Chondrocyte (in vitro differentiated cells): ENCODE measurements at regions not wholly inside any gene's neighbourhood (a gene's known extent, or its start where the extent isn't known, plus 50 kb on each side); places are given as distances from the start of the nearest gene placed in this dataset.

Source experiments
- DNase-seq: peaks from one replicate; pipeline ENCODE4 v3.0.0; 2021; ENCODE audit warnings: mixed read lengths, low spot score
- H3K27ac Mint-ChIP-seq: one replicate; pipeline ENCODE4 v1.8.0; 2021; ENCODE audit warnings: mild to moderate bottlenecking, moderate library complexity, mixed read lengths; ENCODE audit not compliant: unreplicated experiment
- H3K27me3 Mint-ChIP-seq: 2 replicates; pipeline ENCODE4 v1.8.0; 2021; ENCODE audit warnings: low read depth, mixed read lengths
- H3K36me3 Mint-ChIP-seq: 2 replicates; pipeline ENCODE4 v1.8.0; 2021; ENCODE audit warnings: low read depth, mixed read lengths
- H3K4me1 Mint-ChIP-seq: 2 replicates; pipeline ENCODE4 v1.8.0; 2021; ENCODE audit warnings: low read depth, mild to moderate bottlenecking, mixed read lengths
- H3K4me3 Mint-ChIP-seq: one replicate; pipeline ENCODE4 v1.8.0; 2021; ENCODE audit warnings: mild to moderate bottlenecking, moderate library complexity, mixed read lengths; ENCODE audit not compliant: unreplicated experiment
- H3K9me3 Mint-ChIP-seq: 2 replicates; pipeline ENCODE4 v1.8.0; 2021; ENCODE audit warnings: low read depth, mixed read lengths
- CTCF ChIP-seq: fragments of 200-600 bp; sonication (generic); IDR thresholded peaks from 2 replicates; pipeline ENCODE4 v1.5.0; 2021; ENCODE audit warnings: antibody characterized with exemption, mild to moderate bottlenecking, moderate library complexity

- DNase-seq = no peak
- no peaks in the 10 kb centered on the region for H3K27me3 Mint-ChIP-seq
- peaks cover 15% of the 10 kb centered on the region for H3K4me1 Mint-ChIP-seq
- peaks cover 3% of the 10 kb centered on the region for H3K36me3 Mint-ChIP-seq
- no peak for TF ChIP-seq CTCF
- H3K27ac Mint-ChIP-seq = no peak overlapping the region
- no peak overlapping the region for H3K4me3 Mint-ChIP-seq
- peaks cover 21% of the 10 kb centered on the region for H3K9me3 Mint-ChIP-seq
These were observed 489.0 kb downstream of the NTRK3 start for GRCh38 chr15:87767516-87767915.

GRCh38 chr15:87764461-87765240, 491.9 kb downstream of the NTRK3 start:
- H3K9me3 Mint-ChIP-seq = peaks cover 6% of the 10 kb centered on the region
- no peak for TF ChIP-seq CTCF
- no peak for DNase-seq
- peaks cover 15% of the 10 kb centered on the region for H3K4me1 Mint-ChIP-seq
- no peak overlapping the region for H3K4me3 Mint-ChIP-seq
- no peaks in the 10 kb centered on the region for H3K27me3 Mint-ChIP-seq
- peak overlapping the region; percentile 45 for H3K27ac Mint-ChIP-seq
- H3K36me3 Mint-ChIP-seq = no peaks in the 10 kb centered on the region

GRCh38 chr15:87763837-87764236, 492.7 kb downstream of the NTRK3 start:
- H3K9me3 Mint-ChIP-seq = peaks cover 2% of the 10 kb centered on the region
- no peaks in the 10 kb centered on the region for H3K36me3 Mint-ChIP-seq
- no peak for TF ChIP-seq CTCF
- no peak overlapping the region for H3K27ac Mint-ChIP-seq
- DNase-seq = no peak
- no peaks in the 10 kb centered on the region for H3K27me3 Mint-ChIP-seq
- H3K4me1 Mint-ChIP-seq = peaks cover 15% of the 10 kb centered on the region
- H3K4me3 Mint-ChIP-seq = no peak overlapping the region

GRCh38 chr15:87761736-87762509, 494.6 kb downstream of the NTRK3 start:
- Mint-ChIP-seq H3K4me1 (peaks cover 15% of the 10 kb centered on the region), H3K27me3 (peaks cover 2% of the 10 kb centered on the region), H3K27ac (no peak overlapping the region), H3K36me3 (no peaks in the 10 kb centered on the region), H3K9me3 (no peaks in the 10 kb centered on the region), H3K4me3 (no peak overlapping the region)
- no peak for TF ChIP-seq CTCF
- no peak for DNase-seq

GRCh38 chr15:87760547-87761314, 495.8 kb downstream of the NTRK3 start:
- no peaks in the 10 kb centered on the region for H3K36me3 Mint-ChIP-seq
- no peak overlapping the region for H3K27ac Mint-ChIP-seq
- no peak for DNase-seq
- no peak overlapping the region for H3K4me3 Mint-ChIP-seq
- no peak for TF ChIP-seq CTCF
- peaks cover 15% of the 10 kb centered on the region for H3K4me1 Mint-ChIP-seq
- no peaks in the 10 kb centered on the region for H3K9me3 Mint-ChIP-seq
- peaks cover 2% of the 10 kb centered on the region for H3K27me3 Mint-ChIP-seq
